Hepatocyte (in vitro differentiated cells): ENCODE measurements at regions not wholly inside any gene's neighbourhood (a gene's known extent, or its start where the extent isn't known, plus 50 kb on each side); places are given as distances from the start of the nearest gene placed in this dataset.

Source experiments
- DNase-seq: peaks from one replicate; pipeline ENCODE4 v3.0.0-alpha.2; 2016; ENCODE audit warnings: low spot score
- H2AFZ ChIP-seq: fragments of 200-600 bp; sonication (generic); 2 replicates; pipeline ENCODE4 v1.6.0; 2016; ENCODE audit warnings: antibody characterized with exemption, mild to moderate bottlenecking
- H3K27ac ChIP-seq: fragments of 200-600 bp; sonication (generic); 2 replicates; pipeline ENCODE4 v1.5.1; 2016; ENCODE audit warnings: mild to moderate bottlenecking
- H3K27me3 ChIP-seq: fragments of 200-600 bp; sonication (generic); 2 replicates; pipeline ENCODE4 v1.6.1; 2016
- H3K36me3 ChIP-seq: fragments of 200-600 bp; sonication (generic); replicated peaks from 2 replicates; pipeline ENCODE4 v1.5.1; 2016; ENCODE audit warnings: low read depth; ENCODE audit not compliant: insufficient read depth
- H3K4me1 ChIP-seq: fragments of 200-600 bp; sonication (generic); 2 replicates; pipeline ENCODE4 v1.5.1; 2016; ENCODE audit warnings: mild to moderate bottlenecking, moderate library complexity; ENCODE audit not compliant: insufficient read depth
- H3K4me2 ChIP-seq: fragments of 200-600 bp; sonication (generic); 2 replicates; pipeline ENCODE4 v1.6.0; 2016
- H3K4me3 ChIP-seq: fragments of 200-600 bp; sonication (generic); 2 replicates; pipeline ENCODE4 v1.5.1; 2016; ENCODE audit warnings: mild to moderate bottlenecking
- H3K79me2 ChIP-seq: fragments of 200-600 bp; sonication (generic); 2 replicates; pipeline ENCODE4 v1.6.0; 2017; ENCODE audit warnings: mild to moderate bottlenecking
- H3K9me2 ChIP-seq: fragments of 200-600 bp; sonication (generic); replicated peaks from 2 replicates; pipeline ENCODE4 v1.6.0; 2017; ENCODE audit warnings: mild to moderate bottlenecking; ENCODE audit not compliant: insufficient read depth
- H3K9me3 ChIP-seq: fragments of 200-600 bp; sonication (generic); 2 replicates; pipeline ENCODE4 v1.5.1; 2016; ENCODE audit warnings: low read depth, mild to moderate bottlenecking
- H4K20me1 ChIP-seq: fragments of 200-600 bp; sonication (generic); 2 replicates; pipeline ENCODE4 v1.6.0; 2016; ENCODE audit warnings: mild to moderate bottlenecking; ENCODE audit not compliant: insufficient read depth, poor library complexity, severe bottlenecking
- CTCF ChIP-seq: fragments of 200-600 bp; sonication (generic); IDR thresholded peaks from 2 replicates; pipeline ENCODE4 v1.5.1; 2016; ENCODE audit warnings: antibody characterized with exemption, mild to moderate bottlenecking; ENCODE audit not compliant: poor library complexity
- EZH2 ChIP-seq: fragments of 200-600 bp; sonication (generic); IDR thresholded peaks from 2 replicates; pipeline ENCODE4 v1.6.1; 2016; ENCODE audit warnings: antibody characterized with exemption, mild to moderate bottlenecking, borderline replicate concordance
- EZH2phosphoT487 ChIP-seq: fragments of 200-600 bp; sonication (generic); IDR thresholded peaks from one replicate; pipeline ENCODE4 v1.6.1; 2018; ENCODE audit warnings: antibody characterized with exemption, mild to moderate bottlenecking, low read depth, moderate library complexity; ENCODE audit not compliant: unreplicated experiment, severe bottlenecking
- WGBS: methylation state at CpG from one replicate; pipeline ENCODE4 v1.1.6; 2016; ENCODE audit warnings: low lambda C conversion rate; ENCODE audit errors: missing lambda C conversion rate; 5-methylcytosine and 5-hydroxymethylcytosine counted together

DNA sequence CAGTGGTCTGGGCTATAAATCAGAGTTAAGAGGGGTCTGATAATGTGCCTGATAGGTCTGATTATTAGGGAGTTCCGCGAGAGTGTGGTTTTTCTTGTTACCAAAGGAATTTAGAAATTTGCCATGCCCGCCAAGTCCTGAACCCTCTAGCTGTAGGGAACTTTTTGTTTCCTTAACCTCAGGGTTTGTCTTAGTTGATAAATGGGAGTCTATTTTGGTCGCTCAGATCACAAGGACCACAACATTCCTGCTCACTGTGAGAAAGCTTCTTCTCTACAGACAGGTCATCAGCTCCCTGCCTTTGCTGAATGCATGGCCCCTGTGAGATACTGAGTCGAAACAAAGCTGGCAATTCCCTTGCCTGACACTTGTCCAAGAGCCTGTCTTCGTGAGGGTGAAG is 497.8 kb downstream of the HS3ST4 start:
- Histone ChIP-seq H3K27me3 (no peaks in the 10 kb centered on the region), H3K9me2 (no peaks in the 10 kb centered on the region), H3K4me1 (peaks cover 29% of the 10 kb centered on the region), H3K9me3 (no peaks in the 10 kb centered on the region), H2AFZ (no peak overlapping the region), H3K79me2 (no peaks in the 10 kb centered on the region), H3K4me3 (no peak overlapping the region), H3K36me3 (no peaks in the 10 kb centered on the region), H3K27ac (peak overlapping the region; percentile 37), H4K20me1 (no peaks in the 10 kb centered on the region), H3K4me2 (peak overlapping the region; percentile 53)
- no peak for TF ChIP-seq EZH2phosphoT487
- no peak for TF ChIP-seq EZH2
- TF ChIP-seq CTCF, result no peak
- no peak for DNase-seq
- 18% methylated on average over 6 of the region's 6 CpGs for WGBS

DNA sequence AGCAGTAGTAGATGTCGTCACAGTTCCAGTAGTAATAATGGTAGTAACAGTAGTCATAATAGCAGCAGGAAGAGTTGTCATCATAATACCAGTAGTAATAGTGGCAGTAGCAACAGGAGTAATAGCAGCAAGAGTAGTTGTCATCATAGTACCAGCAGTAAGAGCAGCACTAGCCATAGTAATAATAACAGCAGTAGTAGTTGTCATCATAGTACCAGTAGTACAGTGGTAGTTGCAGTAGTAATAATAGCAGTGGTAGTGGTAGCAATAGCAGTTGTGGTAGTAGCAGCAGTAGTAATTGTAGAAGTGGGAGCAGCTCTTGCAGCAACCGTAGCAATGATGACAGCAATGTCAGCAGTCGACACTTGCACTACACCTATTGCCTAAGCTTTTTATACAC is 502.8 kb downstream of the HS3ST4 start:
- H3K9me2 ChIP-seq, result no peaks in the 10 kb centered on the region
- peaks cover 19% of the 10 kb centered on the region for H3K4me1 ChIP-seq
- no peaks in the 10 kb centered on the region for H3K79me2 ChIP-seq
- no peak for DNase-seq
- TF ChIP-seq EZH2, result no peak
- no peak for TF ChIP-seq EZH2phosphoT487
- TF ChIP-seq CTCF, result no peak
- no peak overlapping the region for H3K27ac ChIP-seq
- H3K4me2 ChIP-seq, result no peak overlapping the region
- no peaks in the 10 kb centered on the region for H4K20me1 ChIP-seq
- H3K9me3 ChIP-seq, result no peaks in the 10 kb centered on the region
- H3K36me3 ChIP-seq, result no peaks in the 10 kb centered on the region
- H3K4me3 ChIP-seq, result no peak overlapping the region
- 91% methylated on average over 3 of the region's 3 CpGs for WGBS
- no peaks in the 10 kb centered on the region for H3K27me3 ChIP-seq
- no peak overlapping the region for H2AFZ ChIP-seq

DNA sequence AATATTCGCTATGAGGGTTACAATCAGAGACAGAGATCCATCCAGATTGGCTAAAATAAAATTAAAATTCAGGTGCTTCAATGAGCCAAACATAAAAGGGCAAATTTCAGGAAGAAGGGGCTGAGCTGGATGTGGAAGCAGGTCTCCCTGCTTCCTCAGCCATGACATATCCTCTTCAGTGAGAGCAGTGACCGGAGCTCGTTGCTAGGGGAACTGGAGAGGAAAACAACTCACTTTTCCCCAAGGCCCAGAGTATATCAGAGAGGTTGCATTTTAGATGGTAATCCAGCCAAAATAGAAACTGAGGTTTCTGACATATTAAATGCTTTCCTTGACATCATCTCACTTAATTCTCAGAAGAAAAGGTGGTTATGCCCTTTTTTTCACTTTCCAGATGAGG is 503.5 kb downstream of the HS3ST4 start:
- Histone ChIP-seq H3K4me2 (no peak overlapping the region), H3K9me2 (no peaks in the 10 kb centered on the region), H3K36me3 (no peaks in the 10 kb centered on the region), H4K20me1 (no peaks in the 10 kb centered on the region), H3K79me2 (no peaks in the 10 kb centered on the region), H3K4me1 (peaks cover 14% of the 10 kb centered on the region), H3K9me3 (no peaks in the 10 kb centered on the region), H3K27ac (no peak overlapping the region), H3K4me3 (no peak overlapping the region), H3K27me3 (no peaks in the 10 kb centered on the region), H2AFZ (no peak overlapping the region)
- 86% methylated on average over 3 of the region's 3 CpGs for WGBS
- TF ChIP-seq EZH2, result no peak
- TF ChIP-seq CTCF, result no peak
- TF ChIP-seq EZH2phosphoT487, result no peak
- DNase-seq, result no peak

DNA sequence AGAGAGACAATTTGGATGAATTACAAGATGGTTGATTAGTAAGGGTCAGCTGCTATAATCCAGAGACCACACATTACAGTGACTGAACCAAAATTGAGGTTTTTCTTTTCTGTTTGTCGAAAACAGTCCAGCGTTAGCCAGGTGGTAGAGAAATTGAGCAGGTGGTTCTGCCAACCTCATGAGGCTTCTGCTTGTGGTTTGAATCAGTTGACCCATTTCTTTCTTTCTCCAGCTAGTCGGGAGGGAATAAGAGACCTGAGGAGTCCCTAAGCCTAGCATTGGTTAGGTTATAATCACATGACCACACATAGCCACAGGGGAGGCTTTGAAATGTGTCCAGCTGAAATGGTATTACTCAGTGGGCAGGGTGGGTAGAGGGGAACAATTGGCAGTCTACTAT is 504.6 kb downstream of the HS3ST4 start:
- H3K79me2 ChIP-seq, result no peaks in the 10 kb centered on the region
- H3K9me3 ChIP-seq, result no peaks in the 10 kb centered on the region
- H3K27ac ChIP-seq, result no peak overlapping the region
- no peaks in the 10 kb centered on the region for H4K20me1 ChIP-seq
- no peaks in the 10 kb centered on the region for H3K36me3 ChIP-seq
- no peak for DNase-seq
- no peak overlapping the region for H2AFZ ChIP-seq
- H3K4me3 ChIP-seq, result no peak overlapping the region
- TF ChIP-seq EZH2phosphoT487 (no peak), CTCF (no peak), EZH2 (no peak)
- WGBS, result 57% methylated on average over 3 of the region's 3 CpGs
- H3K4me1 ChIP-seq, result peaks cover 10% of the 10 kb centered on the region
- no peaks in the 10 kb centered on the region for H3K27me3 ChIP-seq
- H3K4me2 ChIP-seq, result no peak overlapping the region
- no peaks in the 10 kb centered on the region for H3K9me2 ChIP-seq
